Activated gamma-delta T cell treated with anti-CD3 and anti-CD28 coated beads, Interleukin-2, amount 50 U/mL, for 16 hours (primary cell): ENCODE measurements at regions not wholly inside any gene's neighbourhood (a gene's known extent, or its start where the extent isn't known, plus 50 kb on each side); places are given as distances from the start of the nearest gene placed in this dataset.
"Not testable (repeated sequence)": the region's sequence is repeated elsewhere in the genome, so short reads cannot be mapped to it uniquely, and the experiment has no call there.

Experiments used
- DNase-seq: peaks from one replicate; pipeline ENCODE4 v3.0.0-alpha.2; 2020; ENCODE audit warnings: low read depth

- no peak for DNase-seq
Observed at GRCh38 chr3:66808891-66809594, 189.1 kb upstream of the KBTBD8 start.

GRCh38 chr3:66809595-66809958 is 188.5 kb upstream of the KBTBD8 start:
- no peak for DNase-seq

DNA sequence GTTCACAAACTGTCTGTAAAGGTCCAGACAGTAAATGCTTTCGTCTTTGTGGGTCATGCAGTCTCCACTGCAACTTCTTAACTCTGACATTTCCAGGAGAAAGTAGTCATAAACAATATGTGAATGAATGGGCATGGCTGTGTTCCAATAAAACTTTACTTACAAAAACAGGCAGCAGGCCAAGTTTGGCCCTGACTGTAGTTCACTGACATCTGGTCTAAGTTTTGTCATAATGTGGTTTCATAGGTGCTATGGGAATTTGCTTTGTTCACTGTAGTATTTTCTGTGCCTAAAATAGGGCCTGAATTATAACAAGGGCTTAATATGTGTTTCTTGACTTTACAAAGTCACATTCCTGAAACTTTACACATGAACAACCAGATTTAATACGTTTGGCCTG is 186.0 kb upstream of the KBTBD8 start:
- DNase-seq = no peak

GRCh38 chr3:66812741-66813140 is 185.4 kb upstream of the KBTBD8 start:
- no peak for DNase-seq

GRCh38 chr3:66816090-66816761 is 181.9 kb upstream of the KBTBD8 start:
- no peak for DNase-seq

GRCh38 chr3:66817951-66818557 is 180.1 kb upstream of the KBTBD8 start:
- no peak for DNase-seq

- no peak for DNase-seq
Observed at GRCh38 chr3:66819993-66820501, 178.1 kb upstream of the KBTBD8 start.

DNA sequence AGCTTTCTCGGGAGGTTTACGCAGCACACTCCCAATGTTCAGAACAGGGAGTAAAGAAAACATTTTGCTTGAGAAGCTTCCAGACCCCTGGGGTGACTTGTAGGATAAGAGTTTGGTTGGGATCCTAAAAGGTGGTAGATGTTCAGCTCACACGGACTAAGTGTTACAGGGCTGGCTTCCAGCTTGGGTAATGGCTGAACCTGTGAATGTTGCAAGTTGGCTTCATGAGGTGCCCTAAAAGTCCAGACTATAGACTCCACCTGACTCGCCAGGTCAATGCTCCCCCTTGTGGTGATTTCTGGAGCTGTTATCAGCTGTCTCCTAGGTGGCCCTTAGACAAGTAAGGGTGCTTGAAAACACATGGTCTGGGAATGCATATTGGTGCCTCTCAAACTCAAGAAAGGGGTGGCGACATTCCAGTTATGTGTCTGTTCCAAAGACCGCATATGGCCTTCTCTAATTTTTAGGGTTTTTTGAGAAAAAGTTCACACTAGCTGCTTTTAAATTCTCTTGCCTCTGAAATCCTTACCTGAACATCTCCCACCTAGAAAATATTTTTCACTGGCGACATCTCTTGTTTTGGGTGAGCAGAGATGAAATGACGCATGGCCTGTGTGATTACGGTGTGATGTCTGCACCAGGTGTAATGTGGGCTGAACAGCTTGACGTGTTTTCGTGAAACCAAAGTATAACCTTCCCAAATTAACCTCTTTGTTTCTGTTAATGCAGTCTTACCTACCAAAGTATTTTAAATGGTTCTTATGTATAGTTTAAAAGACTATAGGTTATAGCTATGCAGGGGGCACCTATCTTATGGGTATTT is 175.7 kb upstream of the KBTBD8 start:
- DNase-seq = peak; percentile 45

DNA sequence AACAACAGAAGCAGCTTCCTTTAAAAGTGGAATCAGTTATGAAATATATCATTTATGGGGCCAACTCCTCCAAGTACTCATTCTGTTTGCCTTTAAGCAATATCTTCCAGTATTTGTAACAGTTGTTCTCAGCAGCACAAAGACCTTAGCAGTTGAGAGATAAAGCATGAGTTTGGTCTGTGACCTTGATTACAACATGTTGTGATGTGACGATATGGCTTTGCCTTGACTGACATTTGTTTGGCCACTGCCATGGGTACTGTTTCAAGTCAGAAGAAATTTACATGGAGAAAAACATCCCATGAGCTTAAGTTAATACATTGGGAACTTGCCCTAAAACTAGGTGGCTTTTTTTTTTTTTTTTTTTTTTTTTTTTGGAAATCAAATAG is 175.1 kb upstream of the KBTBD8 start:
- no peak for DNase-seq

GRCh38 chr3:66823532-66823931 is 174.6 kb upstream of the KBTBD8 start:
- DNase-seq = no peak

DNA sequence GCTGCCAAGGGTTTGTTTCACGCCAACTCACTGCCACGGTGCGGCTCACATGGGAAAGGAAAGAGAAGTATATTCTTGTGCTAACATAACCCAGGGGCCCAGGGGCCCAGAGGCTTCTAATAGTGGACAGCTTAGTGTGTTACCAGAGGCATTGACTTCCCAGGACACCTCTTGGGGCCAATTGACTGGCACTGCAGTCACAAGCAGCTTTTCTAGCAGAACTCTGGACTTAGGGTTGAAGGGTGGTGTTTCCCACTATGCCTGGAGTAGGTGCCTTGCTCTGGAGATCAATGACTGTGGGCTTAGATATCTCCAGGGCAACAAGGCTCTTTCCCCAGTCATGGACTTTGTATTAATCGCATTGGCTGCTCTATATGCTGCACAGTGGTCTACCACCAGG is 172.7 kb upstream of the KBTBD8 start:
- no peak for DNase-seq

DNA sequence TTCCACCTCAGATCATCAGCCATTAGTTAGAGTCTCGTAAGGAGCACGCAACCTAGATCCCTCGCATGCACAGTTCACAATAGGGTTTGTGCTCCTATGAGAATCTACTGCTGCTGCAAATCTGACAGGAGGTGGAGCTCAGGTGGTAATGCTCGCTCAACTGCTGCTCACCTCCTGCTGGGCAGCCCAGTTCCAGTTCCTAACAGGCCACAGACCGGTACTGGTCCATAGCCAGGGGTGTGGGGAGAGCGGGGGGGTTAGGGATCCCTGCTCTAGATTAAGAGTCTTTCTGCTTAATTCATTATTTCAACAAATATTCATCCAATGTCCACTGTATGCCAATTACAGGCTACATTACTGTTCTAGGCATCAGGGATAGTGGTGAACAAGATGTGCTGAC is 170.4 kb upstream of the KBTBD8 start:
- no peak for DNase-seq

DNA sequence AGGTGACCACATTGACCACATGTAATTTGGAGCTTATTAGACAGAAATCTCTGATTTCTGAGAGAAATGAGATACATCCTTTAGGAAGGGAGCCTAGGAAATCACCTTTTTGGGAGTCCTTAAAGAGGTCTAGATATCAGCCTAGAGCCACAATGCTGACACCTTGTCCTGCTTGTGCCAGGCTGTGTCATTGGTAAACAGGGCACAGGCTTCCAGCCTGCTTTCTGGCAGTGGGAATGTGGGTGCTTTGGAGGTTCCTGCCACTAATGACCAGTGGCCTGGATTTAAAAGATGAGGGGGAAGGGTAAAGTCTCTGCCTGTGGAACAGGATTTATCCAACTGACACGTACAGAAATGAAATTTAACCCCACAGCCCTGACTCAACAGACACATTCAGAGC is 169.8 kb upstream of the KBTBD8 start:
- DNase-seq = no peak

- no peak for DNase-seq
Observed at GRCh38 chr3:66830301-66830700, 167.8 kb upstream of the KBTBD8 start.

- DNase-seq = no peak
Observed at GRCh38 chr3:66831931-66832330, 166.2 kb upstream of the KBTBD8 start.

- no peak for DNase-seq
Observed at GRCh38 chr3:66836363-66837152, 161.5 kb upstream of the KBTBD8 start.

DNA sequence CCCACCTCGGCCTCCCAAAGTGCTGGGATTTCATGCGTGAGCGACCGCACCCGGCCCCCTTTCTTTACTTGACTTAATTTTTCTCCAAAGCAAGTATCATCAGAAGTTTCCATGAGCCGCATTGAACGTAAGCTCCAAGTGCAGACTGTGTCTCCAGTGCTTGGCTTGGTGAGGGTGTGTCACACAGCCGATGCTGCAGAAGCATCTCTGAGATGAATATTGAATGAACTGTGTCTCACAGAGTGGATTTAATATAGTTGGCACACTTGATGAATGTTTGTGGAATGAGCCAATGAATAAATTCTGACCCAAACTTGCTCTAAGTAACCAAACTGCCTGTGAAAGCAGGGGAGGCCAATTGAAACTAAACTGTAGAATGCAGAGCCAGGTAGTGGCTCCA is 159.4 kb upstream of the KBTBD8 start:
- no peak for DNase-seq

DNA sequence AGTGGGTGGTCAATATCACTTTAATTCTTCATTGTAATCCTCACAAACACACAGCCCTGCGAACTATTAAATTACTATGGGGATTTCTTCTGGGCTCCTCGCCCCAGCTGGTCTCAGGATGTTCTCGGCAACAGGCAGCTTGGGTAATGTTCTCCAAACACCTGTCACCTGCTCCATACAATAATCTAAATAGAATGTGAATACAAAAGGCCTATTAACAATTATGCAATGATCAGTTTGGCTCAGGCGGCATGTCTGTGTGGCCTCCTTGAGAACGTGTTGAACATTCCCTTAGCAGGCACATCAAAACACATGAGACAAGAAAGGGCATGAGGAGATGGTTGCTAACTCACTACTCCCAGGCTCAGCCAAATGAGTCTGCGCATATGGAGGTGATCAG is 158.6 kb upstream of the KBTBD8 start:
- DNase-seq = no peak

- DNase-seq = not testable (repeated sequence)
Observed at GRCh38 chr3:66842761-66843464, 155.2 kb upstream of the KBTBD8 start.

DNA sequence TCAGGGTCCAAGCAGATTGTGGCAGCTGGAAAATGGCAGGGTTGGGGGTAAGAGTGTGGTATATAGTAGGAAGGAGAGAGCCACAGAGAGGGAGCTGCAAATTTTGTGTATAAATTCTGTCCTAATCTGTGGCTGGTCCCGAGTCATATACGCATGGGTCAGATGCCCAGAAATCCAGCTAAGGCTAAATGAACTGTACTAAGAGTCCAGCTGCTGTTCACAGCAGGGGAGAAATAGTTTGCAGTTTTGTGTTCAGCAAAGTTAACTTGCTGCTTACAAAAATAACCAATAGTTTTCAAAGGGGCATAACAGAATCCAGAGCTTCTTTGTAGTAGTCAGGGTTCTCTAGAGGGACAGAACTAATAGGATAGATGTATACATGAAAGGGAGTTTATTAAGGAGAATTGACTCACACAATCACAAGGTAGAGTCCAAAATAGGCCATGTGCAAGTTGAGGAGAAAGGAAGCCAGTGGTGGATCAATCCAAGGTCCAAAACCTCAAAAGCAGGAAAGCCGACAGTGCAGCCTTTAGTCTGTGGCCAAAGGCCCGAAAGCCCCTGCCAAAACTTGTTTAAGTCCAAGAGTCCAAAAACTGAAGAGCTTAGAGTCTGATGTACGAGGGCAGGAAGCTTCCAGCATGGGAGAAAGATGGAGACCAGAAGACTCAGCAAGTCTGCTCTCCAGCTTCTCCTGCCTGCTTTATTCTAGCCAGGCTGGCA is 146.1 kb upstream of the KBTBD8 start:
- no peak for DNase-seq
